Right lobe of liver (tissue), 6 donors: ENCODE measurements at regions not wholly inside any gene's neighbourhood (a gene's known extent, or its start where the extent isn't known, plus 50 kb on each side); places are given as distances from the start of the nearest gene placed in this dataset.

ENCODE experiments used
- ATAC-seq, 4 donors: fragments of 200-7000 bp; cut with Tn5 transposase; one replicate each; pipeline ENCODE4 v1.9.1; 2020; ENCODE audit warnings: mild to moderate bottlenecking in 4 of 4, moderate library complexity in 4 of 4
- DNase-seq, 3 donors: peaks; one replicate each; pipeline ENCODE4 v3.0.0-alpha.2; 2020
- H3K27ac ChIP-seq, 3 donors: fragments of 200-600 bp; one replicate each; pipeline ENCODE4 v1.8.0; 2022
- H3K27me3 ChIP-seq, 2 donors: fragments of 200-600 bp; one replicate each; pipeline ENCODE4 v1.8.0; 2022
- H3K36me3 ChIP-seq, 4 donors: fragments of 200-600 bp; sonication (generic) in 1 of 4; one replicate each; pipeline versions ENCODE4 v1.5.1 to v1.8.0; 2017 to 2022; ENCODE audit warnings: control low read depth in 1 of 4
- H3K4me1 ChIP-seq, 4 donors: fragments of 200-600 bp; sonication (generic) in 1 of 4; one replicate each; pipeline versions ENCODE4 v1.5.1 to v1.8.0; 2017 to 2022; ENCODE audit warnings: control low read depth in 1 of 4
- H3K4me3 ChIP-seq, 3 donors: fragments of 200-600 bp; one replicate each; pipeline ENCODE4 v1.8.0; 2022
- H3K9me3 ChIP-seq, 4 donors: fragments of 200-600 bp; sonication (generic) in 1 of 4; one replicate each; pipeline versions ENCODE4 v1.5.1 to v1.8.0; 2017 to 2022; ENCODE audit warnings: control low read depth in 1 of 4
- CTCF ChIP-seq, 4 donors: fragments of 200-600 bp in 3 of 4; fragments of 450-650 bp in 1 of 4; IDR thresholded peaks; one replicate each; pipeline versions ENCODE4 v1.5.1 to v1.8.0; 2016 to 2022; ENCODE audit warnings: antibody characterized with exemption in 4 of 4, mild to moderate bottlenecking in 2 of 4
- POLR2A ChIP-seq: fragments of 450-650 bp; IDR thresholded peaks from one replicate; pipeline ENCODE4 v1.6.1; 2017; ENCODE audit warnings: antibody characterized with exemption, mild to moderate bottlenecking
- WGBS: methylation state at CpG from one replicate; pipeline ENCODE4 v1.1.6; 2018; ENCODE audit warnings: low coverage, low lambda C conversion rate; ENCODE audit not compliant: insufficient coverage; ENCODE audit errors: missing lambda C conversion rate; 5-methylcytosine and 5-hydroxymethylcytosine counted together
- intact Hi-C, 2 donors: fragments of 100-400 bp; cut with DNase I; formaldehyde crosslinking; loops; one replicate each; pipeline versions ENCODE4 v1.11.2 to v1.14.1; 2022
- donor health status: DM: no; HTN: yes; CAD: no.
- donor health status: DM: no; HTN: no; CAD: no.
- donor health status: DM: no; HTN: no; CAD: no.
- donor health status: DM: no; HTN: yes; CAD: no.
- donor health status: DM: no; HTN: yes; CAD: no.

- Histone ChIP-seq H3K4me1 (no peaks in the 10 kb centered on the region), H3K27ac (no peak overlapping the region), H3K9me3 (no peaks in the 10 kb centered on the region), H3K4me3 (no peak overlapping the region), H3K36me3 (no peaks in the 10 kb centered on the region), H3K27me3 (no peaks in the 10 kb centered on the region)
- DNase-seq, result no peak
- WGBS, result 20% methylated on average over 2 of the region's 3 CpGs
- intact Hi-C loops, result no loop called here
- TF ChIP-seq CTCF (IDR thresholded peaks at IDR 0.05), result no peak
- TF ChIP-seq POLR2A, result no peak
- ATAC-seq, result no peak
Measured at GRCh38 chr1:106880226-106880625, 176.2 kb upstream of the PRMT6 start.

GRCh38 chr1:106883208-106883607, 173.3 kb upstream of the PRMT6 start:
- Histone ChIP-seq H3K9me3 (no peaks in the 10 kb centered on the region), H3K36me3 (no peaks in the 10 kb centered on the region), H3K27ac (no peak overlapping the region), H3K4me1 (no peaks in the 10 kb centered on the region), H3K4me3 (no peak overlapping the region), H3K27me3 (no peaks in the 10 kb centered on the region)
- DNase-seq (no peak), ATAC-seq (no peak)
- intact Hi-C loops, result no loop called here
- TF ChIP-seq POLR2A, result no peak
- TF ChIP-seq CTCF (IDR thresholded peaks at IDR 0.05), result no peak

GRCh38 chr1:106889059-106889458, 167.4 kb upstream of the PRMT6 start:
- no peaks in the 10 kb centered on the region for H3K9me3 ChIP-seq
- H3K27me3 ChIP-seq, result no peaks in the 10 kb centered on the region
- H3K27ac ChIP-seq, result no peak overlapping the region
- WGBS, result 36% methylated on average over 1 of the region's 1 CpG
- intact Hi-C loops, result no loop called here
- DNase-seq (no peak), ATAC-seq (no peak)
- H3K36me3 ChIP-seq, result no peaks in the 10 kb centered on the region
- H3K4me3 ChIP-seq, result no peak overlapping the region
- no peaks in the 10 kb centered on the region for H3K4me1 ChIP-seq
- no peak for TF ChIP-seq CTCF (IDR thresholded peaks at IDR 0.05)
- no peak for TF ChIP-seq POLR2A

GRCh38 chr1:106889583-106889982, 166.9 kb upstream of the PRMT6 start:
- H3K9me3 ChIP-seq, result no peaks in the 10 kb centered on the region
- no peaks in the 10 kb centered on the region for H3K36me3 ChIP-seq
- H3K4me3 ChIP-seq, result no peak overlapping the region
- H3K27me3 ChIP-seq, result no peaks in the 10 kb centered on the region
- ATAC-seq (no peak), DNase-seq (no peak)
- no peak for TF ChIP-seq POLR2A
- no peak for TF ChIP-seq CTCF (IDR thresholded peaks at IDR 0.05)
- intact Hi-C loops, result no loop called here
- 26% methylated on average over 5 of the region's 5 CpGs for WGBS
- no peaks in the 10 kb centered on the region for H3K4me1 ChIP-seq
- no peak overlapping the region for H3K27ac ChIP-seq

- no peaks in the 10 kb centered on the region for H3K36me3 ChIP-seq
Measured at GRCh38 chr1:106897976-106898375, 158.5 kb upstream of the PRMT6 start.

More at GRCh38 chr1:106897976-106898375, 158.5 kb upstream of the PRMT6 start:
- no peak for DNase-seq
- Histone ChIP-seq H3K27me3 (no peaks in the 10 kb centered on the region), H3K27ac (no peak overlapping the region), H3K9me3 (no peaks in the 10 kb centered on the region), H3K4me1 (no peaks in the 10 kb centered on the region), H3K4me3 (no peak overlapping the region)
- TF ChIP-seq POLR2A (no peak), CTCF (IDR thresholded peaks at IDR 0.05) (no peak)
- intact Hi-C loops, result no loop called here
- ATAC-seq, result no peak
